NCI-H187 treated with DMSO at 0.1 percent for 48 hours (cell line): ENCODE measurements at regions not wholly inside any gene's neighbourhood (a gene's known extent, or its start where the extent isn't known, plus 50 kb on each side); places are given as distances from the start of the nearest gene placed in this dataset.

Experiments
- DNase-seq: peaks from one replicate; lab custom pipeline; 2025; lab: John Stamatoyannopoulos, UW

DNA sequence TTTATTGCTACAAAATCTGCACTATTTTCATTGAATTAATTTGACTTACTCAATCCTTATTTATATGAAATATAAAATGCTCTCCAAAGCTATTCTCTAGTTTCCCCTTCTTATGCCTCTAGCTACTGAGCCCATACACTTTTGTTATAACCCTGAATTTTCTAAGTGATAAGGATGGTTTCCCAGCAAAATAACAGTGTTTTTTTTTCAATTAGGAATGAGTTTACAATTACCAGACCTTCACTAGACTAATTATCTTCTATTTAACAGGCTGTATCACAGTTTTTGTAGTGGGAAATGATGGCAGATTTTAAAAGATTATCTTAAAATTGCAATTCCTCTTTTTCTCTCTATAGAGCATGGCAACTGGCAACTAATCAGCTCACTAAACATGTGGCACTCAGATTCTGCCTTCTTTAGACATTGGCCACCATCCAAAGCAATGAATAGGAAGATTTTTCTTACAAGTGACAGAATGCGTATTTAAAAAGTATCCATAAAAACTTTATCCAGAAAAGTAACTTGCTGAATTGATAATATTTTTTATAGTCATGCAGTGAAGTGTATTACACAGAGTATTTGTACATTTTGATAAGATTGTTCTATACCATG is 585.7 kb upstream of the ZNF608 start:
- no peak for DNase-seq

DNA sequence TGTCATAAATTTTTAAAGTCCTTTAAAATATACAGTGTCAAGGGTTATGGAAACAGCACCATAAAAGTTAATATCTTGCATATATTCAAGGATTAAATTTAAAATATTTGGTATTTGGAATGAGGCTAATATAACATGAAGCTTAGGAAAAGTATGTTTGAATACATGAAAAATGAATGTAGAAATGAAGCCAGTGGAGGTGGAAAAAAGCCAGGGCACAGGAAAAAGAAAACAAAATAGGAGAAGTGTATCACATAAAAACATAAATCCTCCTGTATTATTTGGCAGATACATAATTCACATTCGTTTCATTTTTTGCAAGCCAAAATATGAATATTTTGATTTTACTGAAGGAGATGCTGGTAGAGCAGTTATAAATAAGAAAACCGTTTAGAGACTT is 587.0 kb upstream of the ZNF608 start:
- no peak for DNase-seq

DNA sequence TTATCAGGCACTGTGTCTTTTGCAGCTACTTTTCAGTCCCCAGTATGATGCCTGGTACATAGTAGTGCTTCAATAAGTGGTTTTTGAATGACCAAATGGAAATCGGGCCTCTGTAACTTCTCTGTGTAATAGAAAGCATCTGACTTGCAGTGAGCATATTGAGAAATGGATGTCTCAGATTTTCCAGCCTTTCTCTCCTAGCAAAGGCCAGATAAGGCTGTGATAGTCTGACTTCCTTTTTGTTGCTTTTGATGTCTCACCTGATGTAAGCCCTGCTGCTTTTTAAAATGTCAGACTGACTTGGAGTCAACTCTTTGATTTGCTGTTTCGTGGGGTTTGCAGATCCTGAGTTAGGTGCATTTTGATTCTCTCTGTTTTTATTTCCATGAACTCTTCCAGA is 590.0 kb upstream of the ZNF608 start:
- DNase-seq = no peak

DNA sequence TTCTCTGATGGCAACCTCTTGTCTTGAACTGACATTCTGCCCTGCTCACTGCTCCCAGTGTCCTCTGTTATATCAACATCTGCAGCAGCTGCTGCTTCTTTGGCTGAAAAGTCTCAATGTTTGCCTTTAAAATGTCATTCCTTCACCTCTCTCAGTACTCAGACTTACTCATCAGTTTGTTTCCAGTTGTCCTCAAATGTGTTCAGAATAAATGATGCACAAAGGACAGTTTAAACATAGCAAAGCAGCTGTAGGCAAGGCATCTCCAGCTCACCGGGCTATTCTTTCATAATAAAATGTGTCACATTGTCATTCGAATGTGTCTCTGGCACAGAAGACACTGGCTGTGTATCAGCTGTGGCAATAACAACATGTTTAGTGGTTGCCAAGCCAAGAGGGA is 590.9 kb upstream of the ZNF608 start:
- DNase-seq = no peak

DNA sequence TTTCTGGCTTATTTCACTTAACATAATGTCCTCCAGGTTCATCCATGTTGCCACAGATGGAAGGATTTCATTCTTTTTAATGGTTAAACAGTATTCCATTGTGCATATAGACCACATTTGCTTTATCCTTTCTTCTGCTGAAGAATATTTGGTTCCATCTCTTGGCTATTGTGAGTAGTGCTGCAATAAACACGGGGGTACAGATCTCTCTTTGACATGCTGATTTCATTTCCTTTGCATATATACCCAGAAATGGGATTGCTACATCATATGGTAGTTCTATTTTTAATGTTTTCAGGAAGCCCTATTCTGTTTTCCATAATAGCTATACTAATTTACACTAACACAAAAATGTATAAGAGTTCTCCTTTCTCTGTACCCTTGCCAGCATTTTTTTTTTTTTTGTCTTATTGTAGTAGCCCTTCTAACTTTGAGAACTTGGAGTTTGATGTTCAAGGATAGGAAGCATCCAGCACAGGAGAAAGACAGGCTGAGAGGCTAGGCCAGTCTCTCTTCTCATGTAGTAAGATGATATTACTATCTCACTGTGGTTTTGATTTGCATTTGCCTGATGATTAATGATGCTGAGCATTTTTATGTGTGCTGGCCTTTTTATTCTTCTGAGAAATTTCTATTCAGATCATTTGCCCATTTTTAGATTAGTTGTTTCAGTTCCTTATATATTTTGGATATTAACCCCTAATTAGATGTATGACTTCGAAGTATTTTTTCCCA is 592.2 kb upstream of the ZNF608 start:
- DNase-seq = no peak

DNA sequence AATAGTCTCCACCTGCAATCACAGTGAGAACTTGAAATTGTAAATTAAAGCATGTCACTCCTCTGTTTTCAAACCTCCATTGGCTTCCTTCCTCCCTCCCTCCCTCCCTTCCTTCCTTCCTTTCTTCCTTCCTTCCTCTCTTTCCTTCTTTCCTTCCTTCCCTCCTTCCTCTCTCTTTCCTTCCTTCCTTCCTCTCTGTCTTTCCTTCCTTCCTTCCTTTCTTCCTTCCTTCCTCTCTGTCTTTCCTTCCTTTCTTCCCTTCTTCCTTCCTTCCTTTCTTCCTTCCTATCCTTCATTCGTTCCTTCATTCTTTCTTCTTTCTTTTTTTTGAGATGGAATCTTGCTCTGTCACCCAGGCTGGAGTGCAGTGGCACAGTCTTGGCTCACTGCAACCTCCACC is 595.0 kb upstream of the ZNF608 start:
- no peak for DNase-seq

DNA sequence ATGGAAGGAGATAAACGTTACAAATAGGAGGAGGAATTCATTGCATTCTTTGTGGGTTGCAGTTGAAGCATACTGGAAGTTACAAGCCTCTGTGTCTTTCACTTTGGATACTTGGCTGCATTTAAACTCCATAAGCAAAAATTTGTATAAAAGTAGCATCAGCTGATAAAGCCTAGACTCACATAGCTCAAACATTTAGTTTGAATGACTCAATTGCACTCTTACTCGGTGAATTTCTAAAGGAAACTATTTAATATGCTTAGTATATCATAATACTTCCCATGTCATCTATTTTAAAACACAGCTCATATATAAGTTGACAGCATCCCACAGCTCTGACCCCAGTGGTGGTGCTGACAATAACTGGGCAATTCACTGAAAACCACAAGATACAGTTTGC is 596.6 kb upstream of the ZNF608 start:
- no peak for DNase-seq

DNA sequence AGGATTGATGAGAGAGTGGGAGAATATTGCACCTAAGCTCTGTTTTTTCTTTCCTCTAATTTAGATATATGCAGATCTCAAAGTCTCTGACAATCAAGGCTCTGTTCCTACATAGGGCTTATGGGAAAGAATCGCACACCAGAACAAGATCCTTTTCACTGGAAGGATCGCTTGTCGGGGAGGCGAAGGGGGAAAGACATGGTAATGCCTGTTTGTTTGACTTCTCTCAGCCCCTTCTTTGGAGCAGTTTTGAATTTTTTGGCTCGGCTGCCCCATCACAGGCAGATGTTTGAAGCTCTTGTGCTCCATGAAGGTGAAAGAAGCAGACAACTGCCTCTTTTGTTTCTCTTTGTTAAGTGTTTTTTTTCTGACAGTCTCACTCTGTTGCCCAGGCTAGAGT is 599.9 kb upstream of the ZNF608 start:
- DNase-seq = no peak

DNA sequence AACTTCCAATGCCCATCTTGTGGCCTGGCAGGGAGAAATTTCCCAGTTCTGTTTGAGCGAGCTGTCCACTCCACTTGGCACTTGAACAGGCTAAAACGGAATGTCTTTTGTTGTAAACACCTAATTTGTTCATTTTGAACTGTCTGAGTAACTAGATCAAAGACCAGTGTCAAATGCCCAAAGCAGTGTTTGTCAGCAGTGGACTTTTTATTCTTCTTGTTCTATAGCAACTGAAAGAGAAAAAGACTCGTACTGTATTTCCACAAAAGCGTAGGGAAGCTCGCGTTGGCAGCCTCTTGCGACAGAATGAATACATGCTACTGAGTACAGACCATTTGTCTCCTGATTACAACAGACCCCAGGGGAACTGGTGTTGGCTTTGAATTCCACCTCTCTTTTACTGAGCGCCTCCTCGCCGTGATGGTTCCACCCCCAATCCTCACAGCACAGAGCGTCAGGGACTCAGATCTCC is 601.8 kb upstream of the ZNF608 start:
- no peak for DNase-seq

DNA sequence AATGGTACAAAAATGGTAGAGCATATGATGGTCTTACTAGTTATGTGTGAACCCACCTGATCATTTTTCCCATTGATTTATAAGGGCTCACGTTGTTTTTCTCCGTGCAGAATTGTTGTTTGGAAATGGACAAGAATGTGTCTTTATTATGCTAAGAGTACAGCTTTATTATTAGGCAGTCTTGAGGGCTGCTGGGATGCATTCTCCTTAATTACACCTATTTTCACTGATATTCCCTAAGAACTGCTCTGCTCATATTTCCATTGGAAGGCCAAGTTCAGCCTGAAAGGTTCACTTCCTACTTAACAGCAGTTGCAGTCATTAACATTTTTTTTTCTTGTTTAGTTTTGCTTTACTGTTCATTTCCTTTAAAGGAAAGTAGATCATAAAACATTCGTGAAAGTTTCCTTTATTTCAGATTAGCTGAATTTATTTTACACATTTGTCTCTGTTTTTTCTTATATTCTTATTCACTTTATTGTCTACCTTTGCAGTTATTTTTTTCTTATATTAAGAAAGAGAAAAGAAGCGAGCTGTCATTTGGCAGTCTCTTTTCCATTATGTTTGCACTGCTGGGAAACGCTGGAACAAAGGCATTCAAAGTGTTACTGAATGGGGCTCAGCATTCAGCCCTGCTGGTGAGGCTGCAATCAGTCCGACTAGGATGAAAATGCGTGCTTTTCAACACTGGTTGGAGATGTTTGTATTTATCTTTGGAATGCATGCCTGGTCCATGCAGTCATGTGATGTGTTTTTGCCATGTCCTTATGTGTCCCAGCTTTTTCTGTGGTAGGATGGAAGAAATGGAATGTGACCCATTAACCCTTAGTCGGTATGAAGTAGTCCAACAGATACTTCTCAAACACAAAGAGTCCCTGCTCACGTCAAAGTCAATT is 602.7 kb upstream of the ZNF608 start:
- DNase-seq = no peak

DNA sequence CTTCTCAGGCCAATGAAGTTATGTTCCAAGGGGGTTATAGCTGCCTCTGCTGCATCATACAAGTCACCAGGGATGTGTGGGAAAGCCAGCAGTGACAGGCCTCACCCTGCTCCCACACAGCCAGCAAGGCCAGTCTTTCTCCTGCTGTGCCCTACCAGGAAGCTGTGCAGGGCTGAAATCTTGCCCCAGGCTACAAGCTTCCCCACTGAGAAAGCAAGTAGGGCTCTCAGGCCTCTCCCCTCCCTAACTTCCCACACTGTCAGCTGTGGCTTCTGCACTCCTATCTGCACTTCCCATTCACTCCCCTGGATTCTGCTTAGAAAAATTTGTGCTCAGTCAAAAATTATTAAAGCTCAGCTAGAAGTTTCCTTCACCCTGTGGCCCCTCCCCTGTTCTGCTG is 611.2 kb upstream of the ZNF608 start:
- DNase-seq = no peak

DNA sequence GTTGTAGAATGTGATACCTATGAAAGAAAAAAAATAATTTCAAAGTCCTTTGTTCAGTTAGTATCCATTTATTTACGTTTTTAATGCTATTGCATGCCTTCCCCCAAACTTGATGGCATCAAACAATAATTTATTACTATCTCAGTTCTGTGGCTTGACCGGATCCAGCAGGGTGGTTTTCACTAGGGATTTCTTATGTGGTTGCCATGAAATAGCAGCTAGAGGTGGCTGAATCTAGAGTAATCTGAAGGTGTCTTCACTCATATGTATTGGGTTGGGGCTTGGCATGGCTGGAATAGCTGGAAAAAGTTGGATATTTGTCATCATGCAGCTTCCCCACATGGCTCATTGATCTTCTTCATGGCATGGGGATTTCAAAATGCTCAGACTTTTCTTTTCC is 619.3 kb upstream of the ZNF608 start:
- no peak for DNase-seq

DNA sequence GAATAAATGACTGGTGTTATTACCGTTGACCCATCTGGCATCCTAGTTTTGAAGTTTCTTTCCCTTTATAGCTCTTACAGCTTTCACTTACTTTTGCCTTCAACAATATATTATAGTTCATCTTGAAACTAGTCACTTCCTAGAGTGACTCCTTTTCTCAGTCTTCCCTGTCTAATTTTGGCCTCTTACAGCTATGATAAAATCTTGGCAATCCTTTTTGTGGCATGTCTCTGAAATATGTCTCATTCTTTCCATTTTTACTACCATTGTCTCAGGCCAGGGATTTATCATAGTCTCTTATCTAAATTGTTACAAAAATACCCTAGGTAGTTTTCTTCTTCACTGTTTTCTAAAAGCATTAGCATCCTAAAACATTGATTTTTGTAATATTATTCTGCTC is 621.3 kb upstream of the ZNF608 start:
- no peak for DNase-seq

DNA sequence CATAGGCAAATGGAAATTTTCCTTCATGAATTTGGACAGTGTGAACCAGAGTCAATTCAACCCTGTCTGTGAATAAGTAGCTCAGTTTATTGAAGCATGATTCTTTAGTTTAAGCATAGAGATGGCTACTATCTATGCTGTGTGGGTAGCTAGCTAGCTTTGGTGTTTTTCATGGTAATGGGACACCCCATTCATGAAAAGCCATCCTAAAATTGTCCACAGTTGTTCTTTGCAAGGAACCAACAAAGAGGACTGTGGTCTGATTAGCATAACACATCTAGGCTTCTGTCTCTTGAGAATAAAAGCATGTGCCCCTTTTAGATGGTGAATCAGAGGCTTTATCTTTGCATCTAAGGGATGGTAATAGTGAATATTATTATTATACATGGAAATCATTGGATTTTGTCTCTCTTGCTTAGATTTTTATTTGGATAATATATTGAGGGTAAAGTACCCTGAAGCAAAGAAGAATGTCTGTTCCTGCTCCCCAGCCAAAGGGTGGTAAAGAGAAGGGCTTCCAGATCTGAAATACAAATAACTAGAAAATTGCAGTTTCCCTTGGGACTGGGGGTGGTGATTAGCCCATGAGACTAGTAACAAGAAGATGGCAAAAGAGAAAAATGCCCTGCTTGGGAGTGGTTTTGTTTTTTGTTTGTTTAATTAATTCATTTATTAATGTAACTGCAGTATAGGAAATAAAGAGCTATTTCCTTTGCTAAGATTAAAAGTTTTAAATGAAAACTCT is 624.2 kb upstream of the ZNF608 start:
- no peak for DNase-seq

DNA sequence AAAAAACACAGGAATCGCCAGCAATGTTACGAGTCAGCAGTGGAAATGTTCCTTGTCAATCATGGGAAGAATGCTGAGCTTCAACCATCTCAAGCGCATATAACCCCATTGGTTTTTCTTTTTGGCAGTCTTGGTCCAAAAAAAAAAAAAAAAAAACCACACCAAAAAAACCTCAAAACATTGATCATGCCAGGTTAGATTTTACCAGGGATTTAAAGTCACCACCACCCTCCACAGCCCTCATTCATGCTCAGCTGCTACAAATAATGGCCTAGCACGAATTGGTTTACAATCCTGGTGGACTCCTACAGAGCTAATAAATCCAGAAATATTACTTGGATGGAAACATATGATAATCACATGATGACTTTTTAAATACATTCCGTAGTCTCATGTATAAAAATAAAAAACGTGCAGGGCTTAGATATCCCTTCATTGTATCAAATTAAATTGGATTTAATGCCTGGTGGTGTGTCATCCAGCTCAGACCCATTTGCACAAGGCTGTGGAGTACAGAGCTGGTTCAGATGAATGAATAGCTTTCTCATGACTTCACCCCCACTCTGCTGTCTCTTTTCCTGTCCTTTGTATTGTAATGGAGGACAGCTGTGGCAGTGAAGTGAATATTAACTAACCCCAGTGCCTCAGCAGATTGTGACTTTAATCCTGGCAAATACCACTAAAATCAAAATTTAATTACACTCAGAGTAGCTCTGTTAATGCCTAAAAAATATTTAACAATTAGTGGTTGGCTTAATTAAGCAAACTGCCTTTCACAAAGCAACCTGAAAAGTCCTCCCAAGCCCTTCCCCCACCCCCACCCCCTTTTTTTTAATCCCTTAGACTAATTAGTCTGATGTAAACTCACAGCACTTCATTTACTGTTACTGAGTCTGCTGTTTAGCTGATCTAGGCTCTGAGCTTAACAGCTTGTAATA is 626.5 kb upstream of the ZNF608 start:
- no peak for DNase-seq

DNA sequence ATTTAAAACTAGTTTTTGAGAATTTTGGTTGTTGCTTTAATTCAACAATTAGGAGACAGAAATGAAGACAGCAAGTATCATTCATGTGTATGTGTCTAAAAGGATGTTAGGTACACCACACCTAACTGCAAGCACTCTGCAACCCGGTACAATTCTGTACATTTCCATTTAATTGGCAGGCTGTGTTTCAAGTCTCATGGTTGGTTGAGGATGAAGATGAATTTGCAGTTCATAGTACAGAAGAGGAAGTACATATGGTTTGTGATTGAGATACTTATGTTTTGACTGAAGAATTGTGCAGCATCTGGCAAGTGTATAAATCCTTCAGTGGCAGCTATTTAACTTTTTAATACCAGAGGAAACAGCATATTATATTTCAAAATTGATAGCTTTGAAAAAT is 628.7 kb upstream of the ZNF608 start:
- no peak for DNase-seq

DNA sequence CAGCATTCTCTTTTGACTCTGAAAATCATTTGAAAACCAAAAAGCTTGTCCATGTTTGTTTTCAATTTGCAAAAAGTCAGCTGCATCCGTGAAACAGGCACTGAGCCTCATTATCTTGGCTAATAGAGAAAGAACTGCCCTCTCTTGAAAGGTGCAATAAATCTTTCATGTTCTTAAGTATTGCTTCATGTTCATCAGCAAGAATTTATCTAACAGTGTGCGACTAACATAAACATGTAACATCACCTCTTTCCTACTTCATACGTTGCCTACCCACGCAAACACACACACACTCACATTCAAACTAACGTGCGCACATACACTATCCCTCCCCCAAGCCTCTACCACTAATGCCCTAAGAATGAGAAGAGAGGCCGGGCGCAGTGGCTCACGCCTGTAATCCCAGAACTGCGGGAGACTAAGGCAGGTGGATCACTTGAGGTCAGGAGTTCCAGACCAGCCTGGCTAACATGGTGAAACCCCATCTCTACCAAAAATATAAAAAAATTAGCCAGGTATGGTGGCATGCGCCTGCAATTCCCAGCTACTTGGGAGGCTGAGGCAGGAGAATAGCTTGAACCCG is 629.7 kb upstream of the ZNF608 start:
- DNase-seq = no peak

DNA sequence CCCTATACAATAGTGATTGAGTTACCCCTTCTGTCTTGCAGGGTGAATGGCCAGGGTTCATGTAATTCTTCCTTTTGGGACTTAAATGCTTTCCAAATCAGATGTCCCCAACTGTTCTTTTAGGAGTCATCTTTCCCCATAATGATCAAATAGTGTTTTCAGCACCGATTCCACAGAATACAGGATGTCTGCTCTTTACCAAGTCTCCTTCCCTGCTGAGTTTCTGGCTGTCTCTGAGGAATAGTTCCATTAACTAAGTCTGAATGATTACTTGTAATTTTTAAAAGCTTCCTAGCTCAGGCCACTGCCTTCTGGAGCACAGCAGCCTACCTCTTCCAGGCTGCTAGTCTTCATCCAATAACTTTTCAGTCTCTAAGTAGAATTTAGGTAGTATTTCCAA is 630.7 kb upstream of the ZNF608 start:
- no peak for DNase-seq

DNA sequence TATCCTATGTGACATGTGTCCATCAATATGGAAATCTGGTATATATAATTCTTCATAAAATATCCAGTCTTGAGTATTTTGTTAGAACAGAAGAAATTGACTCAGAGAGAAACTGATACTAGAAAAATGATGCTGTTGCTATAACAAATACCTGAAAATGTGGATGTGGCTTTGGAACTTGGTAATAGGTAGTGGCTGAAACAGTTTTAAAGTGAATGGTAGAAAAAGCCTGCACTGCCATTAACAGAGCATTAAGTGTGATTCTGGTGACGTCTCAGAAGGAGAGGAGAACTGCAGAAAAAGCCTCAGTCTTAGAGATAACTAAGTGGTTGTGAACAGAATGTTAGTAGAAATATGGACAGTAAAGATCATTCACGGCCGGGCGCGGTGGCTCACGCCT is 634.9 kb upstream of the ZNF608 start:
- no peak for DNase-seq

DNA sequence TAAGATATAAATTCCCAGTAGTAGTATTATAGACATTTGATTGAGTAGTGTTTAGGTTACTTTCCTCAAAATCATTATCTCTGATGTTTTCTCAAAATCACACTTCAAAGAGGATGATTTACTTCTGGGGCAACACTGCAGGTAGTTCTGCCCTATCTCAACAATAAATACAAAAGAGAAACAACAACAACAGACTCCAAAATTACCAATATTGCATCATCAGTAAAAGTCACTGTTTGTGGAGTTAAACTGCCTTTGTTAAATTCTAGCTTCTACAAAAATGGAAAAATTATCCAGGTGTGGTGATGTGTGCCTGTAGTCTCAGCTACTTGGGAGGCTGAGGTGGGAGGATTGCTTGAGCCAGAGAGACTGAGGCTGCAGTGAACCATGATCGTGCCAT is 637.6 kb upstream of the ZNF608 start:
- no peak for DNase-seq

DNA sequence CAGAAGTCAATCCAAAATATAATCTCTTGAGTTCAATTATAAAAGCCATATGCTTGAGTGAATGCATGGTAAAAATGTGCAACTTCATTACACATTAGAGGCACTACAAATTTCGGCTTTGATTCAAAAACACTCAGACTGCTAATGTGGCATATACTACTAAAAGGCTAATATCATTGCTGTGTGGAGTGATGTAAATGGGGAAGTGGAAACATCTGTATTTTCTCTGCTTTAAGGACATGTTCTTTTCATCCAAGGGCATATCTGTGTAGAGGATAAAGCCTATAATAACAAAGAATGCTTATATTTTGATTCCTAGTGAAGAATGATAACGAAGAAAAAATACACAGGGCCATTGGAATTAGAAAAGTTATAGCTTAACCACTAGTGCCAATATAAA is 643.9 kb upstream of the ZNF608 start:
- no peak for DNase-seq
